NCI-H187 (cell line): ENCODE measurements at regions not wholly inside any gene's neighbourhood (a gene's known extent, or its start where the extent isn't known, plus 50 kb on each side); places are given as distances from the start of the nearest gene placed in this dataset.
"Not testable (repeated sequence)": the region's sequence is repeated elsewhere in the genome, so short reads cannot be mapped to it uniquely, and the experiment has no call there.

ENCODE experiments used
- DNase-seq, 2 experiments: peaks; one replicate each; lab custom pipeline; 2025; lab: John Stamatoyannopoulos, UW

- no peak for DNase-seq
Measured at GRCh38 chr15:77839456-77839855, 206.7 kb upstream of the LINGO1 start.

- no peak for DNase-seq
Measured at GRCh38 chr15:77838595-77838994, 205.9 kb upstream of the LINGO1 start.

- DNase-seq: no peak
Measured at GRCh38 chr15:77838061-77838460, 205.3 kb upstream of the LINGO1 start.

GRCh38 chr15:77837649-77838025, 204.9 kb upstream of the LINGO1 start:
- no peak for DNase-seq

GRCh38 chr15:77836906-77837648, 204.4 kb upstream of the LINGO1 start:
- DNase-seq: no peak

- DNase-seq: no peak
Measured at GRCh38 chr15:77836121-77836692, 203.5 kb upstream of the LINGO1 start.

- DNase-seq: no peak
Measured at GRCh38 chr15:77834276-77834990, 201.7 kb upstream of the LINGO1 start.

GRCh38 chr15:77832874-77833273, 200.2 kb upstream of the LINGO1 start:
- no peak for DNase-seq

- DNase-seq: no peak
Measured at GRCh38 chr15:77831986-77832385, 199.3 kb upstream of the LINGO1 start.

- no peak for DNase-seq
Measured at GRCh38 chr15:77830051-77830468, 197.3 kb upstream of the LINGO1 start.

- not testable (repeated sequence) for DNase-seq
Measured at GRCh38 chr15:77829331-77829730, 196.6 kb upstream of the LINGO1 start.

- DNase-seq: no peak
Measured at GRCh38 chr15:77827860-77828259, 195.1 kb upstream of the LINGO1 start.

- no peak for DNase-seq
Measured at GRCh38 chr15:77826006-77826695, 193.4 kb upstream of the LINGO1 start.

- DNase-seq: no peak
Measured at GRCh38 chr15:77825546-77825945, 192.8 kb upstream of the LINGO1 start.

GRCh38 chr15:77825252-77825542, 192.5 kb upstream of the LINGO1 start:
- DNase-seq: no peak

- no peak for DNase-seq
Measured at GRCh38 chr15:77824361-77825251, 191.9 kb upstream of the LINGO1 start.

GRCh38 chr15:77823736-77824135, 191.0 kb upstream of the LINGO1 start:
- DNase-seq: no peak

GRCh38 chr15:77822631-77823230, 190.0 kb upstream of the LINGO1 start:
- no peak for DNase-seq

GRCh38 chr15:77821959-77822256, 189.2 kb upstream of the LINGO1 start:
- no peak for DNase-seq

GRCh38 chr15:77821188-77821958, 188.7 kb upstream of the LINGO1 start:
- DNase-seq: no peak
